ENCODE measurements at regions not wholly inside any gene's neighbourhood (a gene's known extent, or its start where the extent isn't known, plus 50 kb on each side); places are given as distances from the start of the nearest gene placed in this dataset.

DNA sequence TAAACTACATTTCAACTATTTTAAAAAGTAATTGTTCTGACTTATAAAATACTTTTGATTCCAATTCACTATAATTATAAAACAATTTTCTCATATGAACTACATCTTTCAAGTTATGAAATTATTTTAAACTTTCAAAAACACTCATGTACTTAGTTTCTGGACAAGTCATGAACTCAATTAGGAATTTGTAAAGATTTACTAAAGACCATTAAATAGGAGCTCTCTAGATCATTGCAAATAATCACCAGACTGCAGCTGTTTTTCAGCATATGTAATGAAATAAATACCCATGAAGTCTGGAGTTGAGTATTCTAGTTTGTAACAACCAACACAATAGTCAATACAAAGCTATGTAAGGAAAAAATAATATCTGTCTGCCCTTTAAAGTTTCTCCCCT lies 605.1 kb upstream of the MIR17HG start:
- Mint-ChIP-seq H3K4me1 (no peaks in the 10 kb centered on the region), H3K27me3 (no peaks in the 10 kb centered on the region), H3K36me3 (ENCODE audit: low read depth) (no peaks in the 10 kb centered on the region), H3K4me3 (no peak overlapping the region), H3K27ac (no peak overlapping the region), H3K9me3 (no peaks in the 10 kb centered on the region)
- CTCF ChIA-PET = no interaction called here
- no peak for DNase-seq
- POLR2A ChIA-PET = interaction anchor here (0.5 kb wide), 1 partner anchor 15 kb away, joined by 3 read pairs; no protein-coding TSS in a partner anchor

DNA sequence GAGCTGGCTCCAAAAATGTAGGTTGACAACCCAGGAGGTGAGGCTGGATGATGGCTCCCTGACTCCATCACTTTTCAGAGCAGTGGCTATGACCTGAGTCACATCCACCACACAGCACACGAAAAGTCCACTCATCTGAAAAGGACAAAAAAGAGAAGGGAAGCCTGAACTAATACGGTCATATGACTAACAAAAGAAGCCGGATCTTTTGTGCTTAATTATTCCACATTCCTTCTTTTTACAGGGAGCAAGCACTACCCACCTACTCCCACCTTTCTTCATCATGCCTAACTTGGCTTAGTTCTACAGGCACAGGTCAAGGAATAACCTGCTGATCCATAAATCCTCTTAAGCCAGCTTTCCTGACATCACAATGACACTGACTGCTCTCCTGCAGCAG lies 601.3 kb upstream of the MIR17HG start:
- no peak for DNase-seq
- H3K9me3 Mint-ChIP-seq = peaks cover 7% of the 10 kb centered on the region
- H3K36me3 Mint-ChIP-seq (ENCODE audit: low read depth) = no peaks in the 10 kb centered on the region
- H3K4me1 Mint-ChIP-seq = no peaks in the 10 kb centered on the region
- ChIA-PET POLR2A (no interaction called here), CTCF (no interaction called here)
- no peaks in the 10 kb centered on the region for H3K27me3 Mint-ChIP-seq
- H3K27ac Mint-ChIP-seq = no peak overlapping the region
- H3K4me3 Mint-ChIP-seq = no peak overlapping the region

DNA sequence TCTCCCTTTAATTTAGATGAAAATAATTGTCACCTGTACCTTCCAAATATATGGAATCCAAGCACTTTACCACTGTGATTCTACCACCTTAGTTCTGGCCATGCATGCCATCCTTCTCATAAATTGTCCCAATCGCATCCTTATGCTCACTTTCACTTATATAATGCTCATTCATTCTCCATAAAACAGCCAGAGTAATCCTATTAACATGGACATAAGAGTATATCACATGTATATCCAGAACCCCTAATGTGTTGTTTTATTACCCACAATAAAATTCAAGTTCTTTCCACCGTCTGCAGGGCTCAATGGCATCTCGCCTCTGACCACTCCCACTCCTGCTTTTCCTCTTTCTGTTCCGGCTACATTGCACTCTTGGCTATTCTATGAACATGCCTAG lies 597.5 kb upstream of the MIR17HG start:
- Mint-ChIP-seq H3K27me3 (no peaks in the 10 kb centered on the region), H3K9me3 (peaks cover 7% of the 10 kb centered on the region), H3K4me3 (no peak overlapping the region), H3K36me3 (ENCODE audit: low read depth) (no peaks in the 10 kb centered on the region), H3K27ac (no peak overlapping the region), H3K4me1 (no peaks in the 10 kb centered on the region)
- DNase-seq = no peak
- POLR2A ChIA-PET = no interaction called here
- CTCF ChIA-PET = no interaction called here

DNA sequence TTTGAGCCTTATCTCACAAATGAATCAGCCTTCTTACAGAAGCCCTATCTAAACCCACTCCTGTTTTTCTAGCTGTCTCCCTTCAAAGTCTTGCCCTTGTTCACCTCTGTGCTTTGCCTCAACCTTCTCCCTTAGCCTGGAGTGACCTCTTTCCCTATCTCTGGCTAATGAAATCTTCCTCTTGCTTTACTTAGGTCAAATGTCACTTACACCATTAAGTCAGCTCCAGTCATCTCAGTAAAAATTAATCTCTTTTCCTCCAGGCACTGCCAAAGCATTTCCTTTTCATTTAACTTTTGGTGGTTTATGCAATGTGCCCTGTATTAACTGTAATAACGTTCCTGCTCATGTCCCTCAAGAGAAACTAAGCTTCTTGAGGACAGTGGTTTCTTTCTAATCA lies 596.5 kb upstream of the MIR17HG start:
- Mint-ChIP-seq H3K9me3 (peaks cover 7% of the 10 kb centered on the region), H3K27ac (no peak overlapping the region), H3K27me3 (no peaks in the 10 kb centered on the region), H3K36me3 (ENCODE audit: low read depth) (no peaks in the 10 kb centered on the region), H3K4me3 (no peak overlapping the region), H3K4me1 (no peaks in the 10 kb centered on the region)
- POLR2A ChIA-PET = no interaction called here
- CTCF ChIA-PET = no interaction called here
- DNase-seq = no peak

DNA sequence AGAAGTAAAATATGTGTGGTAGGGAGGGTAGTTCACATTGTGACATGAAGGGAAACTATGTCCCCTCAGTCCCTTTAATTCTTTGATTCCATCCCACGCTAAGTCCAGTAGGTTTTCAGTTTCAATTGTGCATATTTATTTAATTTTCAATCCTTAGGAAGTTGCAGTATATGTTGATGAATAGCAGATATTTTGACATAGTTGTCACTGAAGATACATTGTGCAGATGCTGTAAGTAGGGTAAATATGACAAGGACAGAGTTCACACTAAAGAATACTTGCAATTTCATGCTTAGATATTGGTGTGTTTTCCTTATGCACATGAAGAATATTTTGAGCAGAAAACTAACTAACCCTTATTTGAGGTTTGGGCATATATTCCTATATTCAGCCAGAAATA lies 595.4 kb upstream of the MIR17HG start:
- ChIA-PET CTCF (no interaction called here), POLR2A (no interaction called here)
- Mint-ChIP-seq H3K4me3 (no peak overlapping the region), H3K27me3 (no peaks in the 10 kb centered on the region), H3K4me1 (no peaks in the 10 kb centered on the region), H3K27ac (no peak overlapping the region), H3K9me3 (peaks cover 7% of the 10 kb centered on the region), H3K36me3 (ENCODE audit: low read depth) (no peaks in the 10 kb centered on the region)
- DNase-seq = no peak

DNA sequence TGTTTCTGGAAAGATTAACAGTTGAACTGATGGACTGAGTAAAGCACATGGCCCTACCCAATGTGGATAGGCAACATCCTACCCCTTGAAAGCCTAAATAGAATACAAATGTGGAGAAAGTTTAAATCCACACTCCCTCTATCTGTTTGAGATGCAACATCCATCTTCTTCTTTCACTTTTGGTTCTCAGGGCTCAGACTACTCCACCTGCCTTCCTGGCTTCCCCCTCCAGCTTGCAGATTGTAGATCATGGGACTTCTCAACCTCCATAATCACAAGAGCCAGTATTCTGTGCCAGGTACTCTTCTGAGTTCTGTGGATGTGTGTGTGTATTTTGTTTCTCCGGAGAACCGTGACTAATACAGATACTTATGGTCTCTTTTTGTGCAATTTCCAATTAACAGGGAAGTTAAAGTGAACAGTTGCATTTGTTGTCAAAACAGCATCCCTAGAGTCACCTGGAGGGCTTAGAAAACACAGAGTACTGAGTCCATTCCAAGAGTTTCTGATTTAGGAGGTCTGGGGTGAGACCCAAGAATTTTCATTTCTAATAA lies 590.3 kb upstream of the MIR17HG start:
- Mint-ChIP-seq H3K4me1 (no peaks in the 10 kb centered on the region), H3K27ac (no peak overlapping the region), H3K4me3 (no peak overlapping the region), H3K27me3 (no peaks in the 10 kb centered on the region), H3K36me3 (ENCODE audit: low read depth) (no peaks in the 10 kb centered on the region), H3K9me3 (no peaks in the 10 kb centered on the region)
- ChIA-PET CTCF (no interaction called here), POLR2A (interaction anchor here (0.7 kb wide), 1 partner anchor 15 kb away, joined by 3 read pairs; no protein-coding TSS in a partner anchor)
- DNase-seq = no peak

DNA sequence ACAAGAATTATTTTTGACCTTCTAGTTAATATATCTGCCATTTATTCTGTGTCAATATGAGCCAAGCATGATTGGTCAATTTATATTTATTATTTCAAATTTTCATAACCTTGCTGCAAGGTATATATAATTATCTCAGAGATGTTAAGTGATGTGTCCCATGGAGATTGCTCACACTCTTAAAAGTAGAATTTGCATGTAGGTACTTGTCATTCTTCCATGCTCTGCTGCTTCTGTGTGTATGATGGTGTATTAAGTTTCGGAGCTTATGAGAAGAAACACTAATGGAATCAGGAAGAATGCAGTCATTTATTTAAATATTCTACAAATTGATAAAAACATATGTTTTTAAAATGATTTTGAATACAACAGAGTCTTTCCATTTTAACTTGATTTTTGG lies 586.8 kb upstream of the MIR17HG start:
- Mint-ChIP-seq H3K4me1 (no peaks in the 10 kb centered on the region), H3K9me3 (no peaks in the 10 kb centered on the region), H3K27me3 (no peaks in the 10 kb centered on the region), H3K27ac (no peak overlapping the region), H3K4me3 (no peak overlapping the region), H3K36me3 (ENCODE audit: low read depth) (no peaks in the 10 kb centered on the region)
- DNase-seq = no peak
- ChIA-PET CTCF (no interaction called here), POLR2A (no interaction called here)

DNA sequence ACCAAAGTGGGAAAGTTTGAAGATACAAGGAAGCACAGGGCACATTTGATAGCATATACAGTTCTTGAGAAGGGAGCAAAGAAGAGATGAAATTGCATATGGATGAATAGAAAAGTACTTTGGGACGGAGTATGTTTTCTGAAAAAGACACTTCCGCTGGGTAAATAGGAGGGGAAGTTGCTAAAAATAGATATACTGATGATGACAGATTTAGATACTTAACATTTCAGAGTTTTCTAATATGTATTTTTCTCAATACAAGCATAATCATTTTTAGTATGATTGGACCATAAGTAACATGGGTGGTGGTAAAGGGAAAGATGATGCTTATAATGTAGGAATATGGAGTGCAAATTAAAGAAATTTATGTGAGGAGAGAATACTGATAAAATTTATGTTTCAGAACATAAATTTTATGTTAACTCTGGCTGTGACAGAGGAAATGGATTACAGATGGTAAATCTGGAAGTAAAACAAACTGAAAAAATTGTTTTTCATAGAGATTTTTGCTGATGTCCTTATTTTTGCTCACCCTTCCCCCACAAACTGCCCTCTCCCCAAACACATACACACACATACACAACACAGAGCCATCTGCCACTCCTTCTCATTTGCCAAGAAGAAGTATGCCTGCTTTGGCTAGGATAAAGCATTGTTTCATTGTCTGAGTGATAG lies 583.9 kb upstream of the MIR17HG start:
- POLR2A ChIA-PET = no interaction called here
- Mint-ChIP-seq H3K9me3 (no peaks in the 10 kb centered on the region), H3K4me1 (no peaks in the 10 kb centered on the region)

DNA sequence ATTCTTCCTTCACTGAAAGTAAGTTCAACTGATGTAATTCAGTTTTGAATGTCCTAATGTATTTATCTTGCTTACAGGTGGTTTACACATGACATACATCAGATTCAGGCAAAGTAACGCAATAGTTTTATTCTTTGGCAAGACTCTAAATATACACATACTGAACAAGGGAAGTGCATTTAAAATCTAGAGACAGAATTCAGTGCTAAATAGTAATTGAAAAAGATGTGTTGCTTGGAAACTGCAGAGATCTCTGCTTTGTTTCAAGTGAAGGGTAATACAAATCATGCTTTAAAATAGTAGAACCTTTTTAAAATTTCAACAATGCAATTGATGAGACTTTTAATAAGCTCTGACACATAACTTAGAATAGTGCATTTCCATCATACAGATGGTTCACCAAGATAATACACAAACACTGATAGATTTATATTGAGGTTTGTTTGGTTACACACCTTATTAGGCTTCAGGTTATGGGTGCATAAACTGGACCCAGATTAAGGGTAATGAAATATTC lies 581.0 kb upstream of the MIR17HG start:
- no peak overlapping the region for H3K27ac Mint-ChIP-seq
- POLR2A ChIA-PET = no interaction called here
- H3K36me3 Mint-ChIP-seq (ENCODE audit: low read depth) = no peaks in the 10 kb centered on the region
- H3K27me3 Mint-ChIP-seq = no peaks in the 10 kb centered on the region
- H3K9me3 Mint-ChIP-seq = no peaks in the 10 kb centered on the region
- no peak for DNase-seq
- no peak overlapping the region for H3K4me3 Mint-ChIP-seq
- CTCF ChIA-PET = no interaction called here
- no peaks in the 10 kb centered on the region for H3K4me1 Mint-ChIP-seq

More for the DNA sequence above, 583.9 kb upstream of the MIR17HG start:
- Mint-ChIP-seq H3K27me3 (no peaks in the 10 kb centered on the region), H3K27ac (no peak overlapping the region), H3K36me3 (ENCODE audit: low read depth) (no peaks in the 10 kb centered on the region), H3K4me3 (no peak overlapping the region)
- CTCF ChIA-PET = no interaction called here
- DNase-seq = no peak

DNA sequence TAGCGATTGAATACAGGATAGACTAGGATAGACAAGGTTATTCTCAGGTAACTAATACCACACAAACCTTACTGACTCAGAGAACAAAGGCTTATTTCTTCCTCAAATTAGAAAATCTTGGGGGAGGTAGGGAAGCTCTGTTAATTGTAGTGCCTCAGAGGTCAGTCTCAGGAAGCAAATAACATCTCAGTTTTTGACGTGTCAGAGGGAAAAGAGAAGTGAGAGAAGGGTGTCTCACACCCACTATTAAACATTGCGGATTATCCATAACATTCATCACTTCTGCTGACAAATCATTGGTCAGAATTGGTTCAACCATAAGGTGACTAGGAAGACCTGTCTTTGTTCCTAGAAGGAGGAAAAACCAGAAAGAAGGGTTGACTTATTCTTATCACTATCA lies 579.4 kb upstream of the MIR17HG start:
- ChIA-PET POLR2A (no interaction called here), CTCF (no interaction called here)
- no peaks in the 10 kb centered on the region for H3K9me3 Mint-ChIP-seq
- H3K4me3 Mint-ChIP-seq = no peak overlapping the region
- no peak for DNase-seq
- H3K4me1 Mint-ChIP-seq = no peaks in the 10 kb centered on the region
- no peaks in the 10 kb centered on the region for H3K36me3 Mint-ChIP-seq (ENCODE audit: low read depth)
- H3K27ac Mint-ChIP-seq = no peak overlapping the region
- H3K27me3 Mint-ChIP-seq = no peaks in the 10 kb centered on the region

DNA sequence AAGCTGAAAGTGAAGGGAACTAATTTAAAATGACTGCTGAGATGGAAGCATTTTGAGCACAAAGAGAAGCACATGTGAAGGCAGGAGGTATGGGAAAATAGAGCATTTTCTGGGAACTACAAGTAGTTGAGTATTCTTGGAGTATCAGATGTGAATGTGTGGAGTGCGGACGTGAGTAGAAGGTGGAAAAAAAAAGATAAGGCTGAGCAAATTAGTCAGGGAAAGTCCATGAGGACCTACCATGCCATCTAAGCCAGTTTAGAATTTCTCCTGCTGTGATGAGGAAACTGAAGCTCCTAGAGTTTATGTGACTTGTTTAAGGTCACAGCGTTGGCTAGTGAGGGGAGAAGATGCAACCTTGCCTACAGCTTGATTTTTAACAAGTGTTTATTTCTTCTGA lies 578.1 kb upstream of the MIR17HG start:
- H3K9me3 Mint-ChIP-seq = no peaks in the 10 kb centered on the region
- no peaks in the 10 kb centered on the region for H3K27me3 Mint-ChIP-seq
- H3K36me3 Mint-ChIP-seq (ENCODE audit: low read depth) = no peaks in the 10 kb centered on the region
- DNase-seq = no peak
- no peak overlapping the region for H3K27ac Mint-ChIP-seq
- CTCF ChIA-PET = no interaction called here
- POLR2A ChIA-PET = no interaction called here
- no peak overlapping the region for H3K4me3 Mint-ChIP-seq
- no peaks in the 10 kb centered on the region for H3K4me1 Mint-ChIP-seq

DNA sequence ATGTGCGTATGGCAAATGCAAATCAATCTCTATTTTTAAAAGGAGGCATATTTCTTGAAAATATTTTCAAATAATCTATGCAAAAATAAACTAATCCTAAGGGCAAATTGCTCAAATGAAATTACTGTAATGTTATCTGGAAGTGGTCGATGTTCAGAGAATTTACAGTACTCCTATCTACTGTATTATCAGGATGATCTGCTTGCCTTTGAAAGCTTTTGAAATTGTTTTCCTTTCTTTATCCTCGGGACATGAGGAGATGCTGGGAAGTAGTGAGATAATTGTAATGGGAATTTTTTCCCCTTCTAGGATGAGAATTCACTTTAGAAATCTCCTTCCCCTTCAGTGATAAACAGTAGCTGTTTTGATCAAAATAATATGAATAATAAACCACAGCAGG lies 577.2 kb upstream of the MIR17HG start:
- Mint-ChIP-seq H3K4me3 (no peak overlapping the region), H3K9me3 (no peaks in the 10 kb centered on the region), H3K4me1 (no peaks in the 10 kb centered on the region), H3K36me3 (ENCODE audit: low read depth) (no peaks in the 10 kb centered on the region), H3K27ac (no peak overlapping the region), H3K27me3 (no peaks in the 10 kb centered on the region)
- POLR2A ChIA-PET = no interaction called here
- CTCF ChIA-PET = no interaction called here
- no peak for DNase-seq

DNA sequence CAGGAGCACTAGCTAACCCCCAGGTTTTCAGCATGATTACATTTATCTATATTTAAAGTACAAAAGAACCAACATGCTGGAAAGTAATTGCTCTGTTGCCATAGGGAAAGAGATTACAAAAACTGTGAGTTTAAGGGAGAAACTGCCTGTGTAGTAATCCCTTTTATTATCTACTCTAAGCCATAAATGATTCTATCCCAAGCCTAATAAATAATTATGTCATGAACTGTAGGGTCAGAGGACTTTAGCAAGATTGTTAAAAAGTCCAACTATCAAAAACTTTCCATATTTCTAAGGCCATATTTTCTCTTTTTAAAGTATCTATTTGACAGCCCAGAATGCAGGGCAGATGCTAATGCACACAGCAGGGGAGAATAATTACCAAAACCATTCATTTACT lies 573.8 kb upstream of the MIR17HG start:
- Mint-ChIP-seq H3K27me3 (no peaks in the 10 kb centered on the region), H3K9me3 (no peaks in the 10 kb centered on the region), H3K27ac (no peak overlapping the region), H3K4me1 (no peaks in the 10 kb centered on the region), H3K36me3 (ENCODE audit: low read depth) (no peaks in the 10 kb centered on the region), H3K4me3 (no peak overlapping the region)
- ChIA-PET CTCF (no interaction called here), POLR2A (no interaction called here)
- DNase-seq = no peak

DNA sequence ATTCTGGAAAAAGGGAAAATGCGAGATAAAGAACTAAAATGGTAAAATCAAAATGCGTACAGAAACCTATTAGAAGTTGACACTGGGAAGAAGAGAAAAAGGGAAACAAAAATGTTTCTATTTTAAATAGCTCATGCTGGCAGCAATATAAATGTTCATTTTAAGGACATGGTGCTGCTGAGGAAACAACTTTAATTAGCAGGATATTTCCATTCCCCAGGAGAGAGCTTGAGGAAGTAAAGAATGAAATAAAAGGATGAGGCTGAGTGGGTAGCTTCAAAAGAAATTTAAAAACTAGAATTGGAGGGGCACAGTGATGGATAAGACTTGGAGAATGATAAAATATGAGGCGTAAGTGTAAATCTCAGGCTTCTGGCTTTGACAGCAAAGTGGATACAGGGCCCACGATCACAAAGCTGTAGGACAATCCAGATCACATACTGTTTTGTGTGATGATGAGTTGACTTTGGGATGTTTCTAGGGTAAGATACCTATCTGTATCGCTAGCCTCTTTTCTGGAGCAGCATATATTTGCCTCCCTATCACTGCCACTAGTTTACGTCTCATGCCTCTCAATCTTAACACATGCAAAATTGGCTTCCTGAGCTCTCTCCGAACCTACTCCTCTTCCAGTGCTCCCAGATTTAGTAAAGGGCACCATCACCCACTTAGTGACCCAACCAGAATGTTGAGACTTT lies 571.3 kb upstream of the MIR17HG start:
- DNase-seq = no peak
- Mint-ChIP-seq H3K27ac (no peak overlapping the region), H3K4me3 (no peak overlapping the region), H3K4me1 (no peaks in the 10 kb centered on the region), H3K9me3 (no peaks in the 10 kb centered on the region), H3K27me3 (no peaks in the 10 kb centered on the region), H3K36me3 (ENCODE audit: low read depth) (no peaks in the 10 kb centered on the region)
- POLR2A ChIA-PET = no interaction called here
- CTCF ChIA-PET = no interaction called here

Data from activated CD4-positive, alpha-beta memory T cell treated with anti-CD3 and anti-CD28 coated beads, Interleukin-2, amount 10 ng/mL, durations not matched to agents 7 days and 5 days (primary cell).